ENCODE measurements at regions not wholly inside any gene's neighbourhood (a gene's known extent, or its start where the extent isn't known, plus 50 kb on each side); places are given as distances from the start of the nearest gene placed in this dataset.
A peak's percentile ranks its signal among the peaks of the same experiment; 100 is the strongest.

- no peak overlapping the region for H3K27ac ChIP-seq (ENCODE audit: low read depth, low read length)
- no peaks in the 10 kb centered on the region for H3K36me3 ChIP-seq (ENCODE audit: control insufficient read depth, insufficient read depth, low read length)
- no peaks in the 10 kb centered on the region for H3K9me3 ChIP-seq (ENCODE audit: control insufficient read depth, insufficient read depth, low read length)
- no peaks in the 10 kb centered on the region for H3K4me1 ChIP-seq (ENCODE audit: control insufficient read depth, insufficient read depth, low read length)
- no peaks in the 10 kb centered on the region for H3K27me3 ChIP-seq (ENCODE audit: control insufficient read depth, insufficient read depth, low read length)
- no peak for DNase-seq (ENCODE audit: low read depth in 4 of 6, low spot score in 6 of 6)
- no peak overlapping the region for H3K4me3 ChIP-seq (ENCODE audit: low read depth, low read length)
Measured at GRCh38 chr4:100834616-100835015, 316.8 kb upstream of the EMCN start.

- no peak overlapping the region for H3K27ac ChIP-seq (ENCODE audit: low read depth, low read length)
- no peaks in the 10 kb centered on the region for H3K36me3 ChIP-seq (ENCODE audit: control insufficient read depth, insufficient read depth, low read length)
- no CpG with 5 or more reads among the region's 1 CpG for WGBS (ENCODE audit: insufficient coverage)
- no peaks in the 10 kb centered on the region for H3K9me3 ChIP-seq (ENCODE audit: control insufficient read depth, insufficient read depth, low read length)
- no peak for DNase-seq (ENCODE audit: low read depth in 4 of 6, low spot score in 6 of 6)
- H3K4me1 ChIP-seq (ENCODE audit: control insufficient read depth, insufficient read depth, low read length): no peaks in the 10 kb centered on the region
- H3K27me3 ChIP-seq (ENCODE audit: control insufficient read depth, insufficient read depth, low read length): no peaks in the 10 kb centered on the region
- H3K4me3 ChIP-seq (ENCODE audit: low read depth, low read length): no peak overlapping the region
Measured at GRCh38 chr4:100833906-100834305, 316.1 kb upstream of the EMCN start.

GRCh38 chr4:100828986-100829685 lies 311.3 kb upstream of the EMCN start:
- no peaks in the 10 kb centered on the region for H3K9me3 ChIP-seq (ENCODE audit: control insufficient read depth, insufficient read depth, low read length)
- peaks cover 6% of the 10 kb centered on the region for H3K4me1 ChIP-seq (ENCODE audit: control insufficient read depth, insufficient read depth, low read length)
- WGBS (ENCODE audit: insufficient coverage): no CpG with 5 or more reads among the region's 2 CpGs
- no peaks in the 10 kb centered on the region for H3K27me3 ChIP-seq (ENCODE audit: control insufficient read depth, insufficient read depth, low read length)
- H3K36me3 ChIP-seq (ENCODE audit: control insufficient read depth, insufficient read depth, low read length): no peaks in the 10 kb centered on the region
- no peak overlapping the region for H3K27ac ChIP-seq (ENCODE audit: low read depth, low read length)
- H3K4me3 ChIP-seq (ENCODE audit: low read depth, low read length): no peak overlapping the region
- no peak for DNase-seq (ENCODE audit: low read depth in 4 of 6, low spot score in 6 of 6)

GRCh38 chr4:100828364-100828763 lies 310.5 kb upstream of the EMCN start:
- Histone ChIP-seq H3K9me3 (ENCODE audit: control insufficient read depth, insufficient read depth, low read length) (no peaks in the 10 kb centered on the region), H3K36me3 (ENCODE audit: control insufficient read depth, insufficient read depth, low read length) (no peaks in the 10 kb centered on the region), H3K27me3 (ENCODE audit: control insufficient read depth, insufficient read depth, low read length) (no peaks in the 10 kb centered on the region), H3K4me1 (ENCODE audit: control insufficient read depth, insufficient read depth, low read length) (peaks cover 6% of the 10 kb centered on the region), H3K4me3 (ENCODE audit: low read depth, low read length) (no peak overlapping the region), H3K27ac (ENCODE audit: low read depth, low read length) (no peak overlapping the region)
- no peak for DNase-seq (ENCODE audit: low read depth in 4 of 6, low spot score in 6 of 6)
- 75% methylated on average over 3 of the region's 3 CpGs for WGBS (ENCODE audit: insufficient coverage)

- Histone ChIP-seq H3K4me1 (ENCODE audit: control insufficient read depth, insufficient read depth, low read length) (peaks cover 6% of the 10 kb centered on the region), H3K9me3 (ENCODE audit: control insufficient read depth, insufficient read depth, low read length) (no peaks in the 10 kb centered on the region), H3K27ac (ENCODE audit: low read depth, low read length) (no peak overlapping the region), H3K4me3 (ENCODE audit: low read depth, low read length) (no peak overlapping the region), H3K27me3 (ENCODE audit: control insufficient read depth, insufficient read depth, low read length) (no peaks in the 10 kb centered on the region), H3K36me3 (ENCODE audit: control insufficient read depth, insufficient read depth, low read length) (no peaks in the 10 kb centered on the region)
- no peak for DNase-seq (ENCODE audit: low read depth in 4 of 6, low spot score in 6 of 6)
Measured at GRCh38 chr4:100827756-100828155, 309.9 kb upstream of the EMCN start.

GRCh38 chr4:100826808-100827548 lies 309.2 kb upstream of the EMCN start:
- 65% methylated on average over 5 of the region's 7 CpGs for WGBS (ENCODE audit: insufficient coverage)
- Histone ChIP-seq H3K4me3 (ENCODE audit: low read depth, low read length) (no peak overlapping the region), H3K36me3 (ENCODE audit: control insufficient read depth, insufficient read depth, low read length) (no peaks in the 10 kb centered on the region), H3K4me1 (ENCODE audit: control insufficient read depth, insufficient read depth, low read length) (peaks cover 6% of the 10 kb centered on the region), H3K27me3 (ENCODE audit: control insufficient read depth, insufficient read depth, low read length) (no peaks in the 10 kb centered on the region), H3K9me3 (ENCODE audit: control insufficient read depth, insufficient read depth, low read length) (no peaks in the 10 kb centered on the region), H3K27ac (ENCODE audit: low read depth, low read length) (no peak overlapping the region)
- DNase-seq (ENCODE audit: low read depth in 4 of 6, low spot score in 6 of 6): peak in 1 of 6 donors; percentile 45

- no peaks in the 10 kb centered on the region for H3K36me3 ChIP-seq (ENCODE audit: control insufficient read depth, insufficient read depth, low read length)
- H3K27me3 ChIP-seq (ENCODE audit: control insufficient read depth, insufficient read depth, low read length): no peaks in the 10 kb centered on the region
- no peak overlapping the region for H3K27ac ChIP-seq (ENCODE audit: low read depth, low read length)
- H3K4me3 ChIP-seq (ENCODE audit: low read depth, low read length): no peak overlapping the region
- DNase-seq (ENCODE audit: low read depth in 4 of 6, low spot score in 6 of 6): peak in 1 of 6 donors; percentile 13
- H3K9me3 ChIP-seq (ENCODE audit: control insufficient read depth, insufficient read depth, low read length): no peaks in the 10 kb centered on the region
- peaks cover 6% of the 10 kb centered on the region for H3K4me1 ChIP-seq (ENCODE audit: control insufficient read depth, insufficient read depth, low read length)
Measured at GRCh38 chr4:100826067-100826466, 308.2 kb upstream of the EMCN start.

GRCh38 chr4:100823993-100824323 lies 306.1 kb upstream of the EMCN start:
- H3K27ac ChIP-seq (ENCODE audit: low read depth, low read length): no peak overlapping the region
- H3K27me3 ChIP-seq (ENCODE audit: control insufficient read depth, insufficient read depth, low read length): no peaks in the 10 kb centered on the region
- peaks cover 6% of the 10 kb centered on the region for H3K4me1 ChIP-seq (ENCODE audit: control insufficient read depth, insufficient read depth, low read length)
- H3K9me3 ChIP-seq (ENCODE audit: control insufficient read depth, insufficient read depth, low read length): no peaks in the 10 kb centered on the region
- H3K4me3 ChIP-seq (ENCODE audit: low read depth, low read length): no peak overlapping the region
- peak in 1 of 6 donors; percentile 24 for DNase-seq (ENCODE audit: low read depth in 4 of 6, low spot score in 6 of 6)
- H3K36me3 ChIP-seq (ENCODE audit: control insufficient read depth, insufficient read depth, low read length): no peaks in the 10 kb centered on the region

GRCh38 chr4:100823066-100823992 lies 305.5 kb upstream of the EMCN start:
- Histone ChIP-seq H3K27ac (ENCODE audit: low read depth, low read length) (no peak overlapping the region), H3K4me3 (ENCODE audit: low read depth, low read length) (no peak overlapping the region), H3K36me3 (ENCODE audit: control insufficient read depth, insufficient read depth, low read length) (no peaks in the 10 kb centered on the region), H3K4me1 (ENCODE audit: control insufficient read depth, insufficient read depth, low read length) (peaks cover 6% of the 10 kb centered on the region), H3K9me3 (ENCODE audit: control insufficient read depth, insufficient read depth, low read length) (no peaks in the 10 kb centered on the region), H3K27me3 (ENCODE audit: control insufficient read depth, insufficient read depth, low read length) (no peaks in the 10 kb centered on the region)
- DNase-seq (ENCODE audit: low read depth in 4 of 6, low spot score in 6 of 6): peak in 1 of 6 donors; percentile 24
- WGBS (ENCODE audit: insufficient coverage): 80% methylated on average over 3 of the region's 4 CpGs

Data from spinal cord (tissue), 9 donors.